ENCODE measurements at regions not wholly inside any gene's neighbourhood (a gene's known extent, or its start where the extent isn't known, plus 50 kb on each side); places are given as distances from the start of the nearest gene placed in this dataset.

- Histone ChIP-seq H3K27ac (no peak overlapping the region), H3K9me3 (replicated peaks in 1 of 11) (0 out of 22 replicates have a peak, but pooled peaks cover 0 to 8% (median 0%) of the 10 kb centered on the region in 11 experiments), H3K9ac (no peak overlapping the region), H3K4me3 (no peak overlapping the region), H3K27me3 (no peaks in the 10 kb centered on the region), H3K4me1 (peaks cover 0 to 30% (median 0%) of the 10 kb centered on the region in 10 experiments; a peak in 5 of 20 replicates), H4K20me1 (no peaks in the 10 kb centered on the region), H3K36me3 (no peaks in the 10 kb centered on the region), H3K4me2 (no peak overlapping the region)
- TF ChIP-seq Cebpa-rat (IDR thresholded peaks at IDR 0.05) = no peak
These were observed 364.6 kb upstream of the AGTR1 start for GRCh38 chr3:148333091-148333490.

GRCh38 chr3:148335612-148336011 lies 362.1 kb upstream of the AGTR1 start:
- no peak overlapping the region for H3K4me2 ChIP-seq
- no peak for TF ChIP-seq Cebpa-rat (IDR thresholded peaks at IDR 0.05)
- no peak overlapping the region for H3K9ac ChIP-seq
- peaks cover 0 to 18% (median 0%) of the 10 kb centered on the region in 10 experiments; a peak in 5 of 20 replicates for H3K4me1 ChIP-seq
- H3K36me3 ChIP-seq = no peaks in the 10 kb centered on the region
- no peak overlapping the region for H3K27ac ChIP-seq
- H3K27me3 ChIP-seq = no peaks in the 10 kb centered on the region
- H3K4me3 ChIP-seq = no peak overlapping the region
- peaks cover 0 to 10% (median 0%) of the 10 kb centered on the region in 11 experiments; a peak in 1 of 22 replicates for H3K9me3 ChIP-seq (replicated peaks in 1 of 11)
- H4K20me1 ChIP-seq = no peaks in the 10 kb centered on the region

- no peak overlapping the region for H3K4me2 ChIP-seq
- H3K9ac ChIP-seq = no peak overlapping the region
These were observed 354.3 kb upstream of the AGTR1 start for GRCh38 chr3:148343416-148343815.

DNA sequence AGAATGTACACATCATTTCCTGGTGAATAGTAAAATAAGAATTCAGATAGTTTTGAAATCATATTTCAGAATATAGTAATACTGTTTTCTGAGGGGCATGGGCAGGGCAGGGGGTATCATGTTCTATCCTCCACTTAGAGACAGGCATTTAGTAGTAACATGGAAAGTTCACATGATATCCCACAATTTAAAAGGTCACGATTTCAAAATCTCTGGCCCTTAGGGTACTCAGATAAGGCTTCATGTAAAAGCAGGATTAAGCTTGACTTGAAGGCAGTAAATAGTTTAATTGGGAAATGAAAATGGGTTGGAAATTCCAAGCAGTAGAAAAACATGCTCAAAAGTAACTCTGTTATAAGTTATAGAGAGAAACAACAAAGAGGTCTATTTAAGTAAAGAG lies 353.2 kb upstream of the AGTR1 start:
- TF ChIP-seq Cebpa-rat (IDR thresholded peaks at IDR 0.05) = no peak
- no peaks in the 10 kb centered on the region for H4K20me1 ChIP-seq

More at GRCh38 chr3:148343416-148343815, 354.3 kb upstream of the AGTR1 start:
- Histone ChIP-seq H3K27ac (no peak overlapping the region), H3K4me3 (no peak overlapping the region), H3K36me3 (no peaks in the 10 kb centered on the region; a peak in 1 of 22 replicates), H3K4me1 (peaks cover 0 to 10% (median 2%) of the 10 kb centered on the region in 10 experiments; a peak in 6 of 20 replicates), H3K27me3 (no peaks in the 10 kb centered on the region), H3K9me3 (replicated peaks in 1 of 11) (peaks cover 11 to 26% (median 15%) of the 10 kb centered on the region in 11 experiments; a peak in 18 of 22 replicates), H4K20me1 (no peaks in the 10 kb centered on the region)
- TF ChIP-seq Cebpa-rat (IDR thresholded peaks at IDR 0.05) = no peak

DNA sequence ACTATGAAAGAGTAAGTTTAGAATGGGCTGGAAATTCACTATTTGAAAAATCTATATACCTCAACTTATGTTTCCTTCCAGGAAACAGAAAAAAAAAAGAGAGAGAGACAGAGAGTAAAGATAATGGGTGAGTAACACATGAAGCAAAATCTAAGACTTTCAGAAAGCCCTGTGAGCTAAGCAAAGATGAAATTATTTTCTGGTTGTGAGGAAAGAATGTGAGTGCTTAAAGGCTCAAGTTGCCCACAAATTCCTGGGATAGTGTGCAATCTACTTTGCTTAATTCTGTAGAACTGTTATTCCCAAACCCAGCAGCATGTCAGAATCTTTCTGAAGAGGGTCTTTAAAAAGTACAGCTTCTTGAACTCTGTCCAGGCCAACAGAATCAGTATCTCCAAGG lies 337.7 kb upstream of the AGTR1 start:
- Histone ChIP-seq H3K4me3 (no peak overlapping the region), H3K9me3 (replicated peaks in 1 of 11) (peaks cover 0 to 8% (median 0%) of the 10 kb centered on the region in 11 experiments; a peak in 3 of 22 replicates), H4K20me1 (no peaks in the 10 kb centered on the region), H3K27me3 (no peaks in the 10 kb centered on the region), H3K36me3 (no peaks in the 10 kb centered on the region), H3K9ac (no peak overlapping the region), H3K4me1 (peaks cover 0 to 7% (median 0%) of the 10 kb centered on the region in 10 experiments; a peak in 1 of 20 replicates), H3K27ac (no peak overlapping the region), H3K4me2 (no peak overlapping the region)
- no peak for TF ChIP-seq Cebpa-rat (IDR thresholded peaks at IDR 0.05)

More for the DNA sequence above, 353.2 kb upstream of the AGTR1 start:
- H3K4me2 ChIP-seq = no peak overlapping the region
- H3K36me3 ChIP-seq = no peaks in the 10 kb centered on the region; a peak in 1 of 22 replicates
- no peak overlapping the region for H3K4me3 ChIP-seq
- no peaks in the 10 kb centered on the region for H3K27me3 ChIP-seq
- H3K9me3 ChIP-seq (replicated peaks in 1 of 11) = peaks cover 11 to 26% (median 15%) of the 10 kb centered on the region in 11 experiments; a peak in 18 of 22 replicates
- H3K4me1 ChIP-seq = peaks cover 0 to 10% (median 2%) of the 10 kb centered on the region in 10 experiments; a peak in 6 of 20 replicates
- no peak overlapping the region for H3K9ac ChIP-seq
- no peak overlapping the region for H3K27ac ChIP-seq

GRCh38 chr3:148366743-148367410 lies 330.8 kb upstream of the AGTR1 start:
- no peaks in the 10 kb centered on the region for H4K20me1 ChIP-seq
- H3K27ac ChIP-seq = no peak overlapping the region
- no peak overlapping the region for H3K4me3 ChIP-seq
- TF ChIP-seq Cebpa-rat (IDR thresholded peaks at IDR 0.05) = no peak
- no peaks in the 10 kb centered on the region for H3K27me3 ChIP-seq
- H3K4me2 ChIP-seq = no peak overlapping the region
- H3K9me3 ChIP-seq (replicated peaks in 1 of 11) = peaks cover 0 to 8% (median 0%) of the 10 kb centered on the region in 11 experiments; a peak in 3 of 22 replicates
- peaks cover 0 to 2% (median 0%) of the 10 kb centered on the region in 10 experiments; a peak in 1 of 20 replicates for H3K4me1 ChIP-seq
- no peaks in the 10 kb centered on the region for H3K36me3 ChIP-seq
- H3K9ac ChIP-seq = no peak overlapping the region

GRCh38 chr3:148367756-148368155 lies 329.9 kb upstream of the AGTR1 start:
- peaks cover 0 to 6% (median 0%) of the 10 kb centered on the region in 10 experiments; a peak in 5 of 20 replicates for H3K4me1 ChIP-seq
- no peak for TF ChIP-seq Cebpa-rat (IDR thresholded peaks at IDR 0.05)
- no peak overlapping the region for H3K4me3 ChIP-seq
- no peaks in the 10 kb centered on the region for H3K27me3 ChIP-seq
- H3K27ac ChIP-seq = no peak overlapping the region
- peaks cover 0 to 8% (median 0%) of the 10 kb centered on the region in 11 experiments; a peak in 3 of 22 replicates for H3K9me3 ChIP-seq (replicated peaks in 1 of 11)
- H3K4me2 ChIP-seq = no peak overlapping the region
- no peaks in the 10 kb centered on the region for H4K20me1 ChIP-seq
- no peaks in the 10 kb centered on the region for H3K36me3 ChIP-seq
- H3K9ac ChIP-seq = no peak overlapping the region

DNA sequence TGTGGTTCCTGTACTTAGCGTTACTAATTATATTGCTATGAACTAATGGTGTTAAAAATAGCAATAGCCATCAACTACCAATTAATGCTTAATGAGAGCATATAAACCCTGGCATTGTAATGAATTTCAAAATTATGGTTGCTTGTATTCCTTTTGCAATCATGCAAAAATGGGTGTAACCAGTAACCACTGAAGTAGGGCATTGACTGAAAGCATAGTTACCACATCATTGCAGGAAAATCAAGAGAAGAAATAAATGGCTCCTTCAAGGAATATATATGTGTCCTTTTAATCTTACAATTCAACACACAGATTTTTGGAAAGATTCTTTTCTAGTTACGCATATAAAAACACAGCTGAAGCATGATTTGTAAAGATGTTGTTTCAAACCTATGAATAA lies 328.3 kb upstream of the AGTR1 start:
- H3K27me3 ChIP-seq = no peaks in the 10 kb centered on the region
- no peak overlapping the region for H3K27ac ChIP-seq
- H3K9ac ChIP-seq = no peak overlapping the region
- no peak overlapping the region for H3K4me2 ChIP-seq
- H3K4me1 ChIP-seq = peaks cover 0 to 10% (median 0%) of the 10 kb centered on the region in 10 experiments; a peak in 5 of 20 replicates
- H3K36me3 ChIP-seq = no peaks in the 10 kb centered on the region
- H3K9me3 ChIP-seq (replicated peaks in 1 of 11) = peaks cover 0 to under 1% (median 0%) of the 10 kb centered on the region in 11 experiments; a peak in 2 of 22 replicates
- no peak overlapping the region for H3K4me3 ChIP-seq
- TF ChIP-seq Cebpa-rat (IDR thresholded peaks at IDR 0.05) = no peak
- no peaks in the 10 kb centered on the region for H4K20me1 ChIP-seq

DNA sequence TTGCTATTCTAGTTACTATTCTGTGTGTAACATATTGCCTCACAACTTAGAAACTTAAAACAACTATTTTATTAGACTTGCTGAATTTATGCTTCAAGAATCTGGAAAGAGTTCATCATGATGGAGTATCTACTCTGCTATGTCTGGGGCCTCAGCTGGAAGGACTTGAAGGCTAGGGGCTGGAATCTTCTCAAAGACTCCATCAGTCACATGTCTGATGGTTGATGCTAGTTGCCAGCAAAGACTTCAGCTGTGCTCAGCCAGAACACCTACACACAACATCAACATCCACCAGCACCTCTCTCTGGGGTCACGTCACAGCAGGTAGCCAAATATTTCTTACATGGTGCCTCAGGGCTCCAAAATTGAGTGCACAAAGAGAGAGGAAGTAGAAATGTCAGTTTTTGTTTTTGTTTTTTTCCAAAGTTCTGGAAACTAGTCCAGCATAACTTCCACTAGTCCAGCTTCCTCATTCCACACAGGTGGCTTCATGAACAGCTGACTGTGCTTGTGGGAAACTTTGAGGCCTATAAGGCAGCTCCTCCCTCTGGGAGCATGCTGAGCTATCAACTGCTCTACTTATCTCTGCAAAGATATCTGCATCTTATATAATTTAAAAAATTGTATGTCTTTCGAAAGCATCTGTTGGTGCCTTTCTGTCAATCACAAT lies 325.4 kb upstream of the AGTR1 start:
- Histone ChIP-seq H3K4me2 (peak overlapping the region in 2 of 11 experiments; percentile 44 to 58; a peak in 3 of 22 replicates), H3K9ac (no peak overlapping the region), H3K27me3 (no peaks in the 10 kb centered on the region), H3K9me3 (replicated peaks in 1 of 11) (no peaks in the 10 kb centered on the region), H4K20me1 (no peaks in the 10 kb centered on the region), H3K27ac (no peak overlapping the region), H3K4me3 (no peak overlapping the region), H3K36me3 (no peaks in the 10 kb centered on the region), H3K4me1 (peaks cover 0 to 10% (median 0%) of the 10 kb centered on the region in 10 experiments; a peak in 5 of 20 replicates)
- no peak for TF ChIP-seq Cebpa-rat (IDR thresholded peaks at IDR 0.05)
